Smooth muscle cell (in vitro differentiated cells): ENCODE measurements at regions not wholly inside any gene's neighbourhood (a gene's known extent, or its start where the extent isn't known, plus 50 kb on each side); places are given as distances from the start of the nearest gene placed in this dataset.

Source experiments
- DNase-seq: peaks from one replicate; lab custom pipeline; 2025; ENCODE audit not compliant: unreplicated experiment; lab: John Stamatoyannopoulos, UW
- H2AFZ ChIP-seq: fragments of 200-600 bp; sonication (generic); 2 replicates; pipeline ENCODE4 v1.6.0; 2016; ENCODE audit warnings: antibody characterized with exemption, low read depth, mild to moderate bottlenecking
- H3F3A ChIP-seq: fragments of 200-600 bp; sonication (generic); 2 replicates; pipeline ENCODE4 v1.6.0; 2017; ENCODE audit warnings: antibody characterized with exemption, low read depth
- H3K27ac ChIP-seq: fragments of 200-600 bp; sonication (generic); 2 replicates; pipeline ENCODE4 v1.5.1; 2016; ENCODE audit warnings: low read depth, mild to moderate bottlenecking
- H3K27me3 ChIP-seq: fragments of 200-600 bp; sonication (generic); 2 replicates; pipeline ENCODE4 v1.6.1; 2016; ENCODE audit warnings: low read depth, mild to moderate bottlenecking
- H3K36me3 ChIP-seq: fragments of 200-600 bp; sonication (generic); 2 replicates; pipeline ENCODE4 v1.5.1; 2016; ENCODE audit warnings: low read depth
- H3K4me1 ChIP-seq: fragments of 200-600 bp; sonication (generic); 2 replicates; pipeline ENCODE4 v1.5.1; 2016; ENCODE audit warnings: low read depth
- H3K4me2 ChIP-seq: fragments of 200-600 bp; sonication (generic); 2 replicates; pipeline ENCODE4 v1.6.0; 2016; ENCODE audit warnings: mild to moderate bottlenecking
- H3K4me3 ChIP-seq: fragments of 200-600 bp; sonication (generic); 2 replicates; pipeline ENCODE4 v1.5.1; 2016; ENCODE audit warnings: mild to moderate bottlenecking
- H3K79me2 ChIP-seq: fragments of 200-600 bp; sonication (generic); 2 replicates; pipeline ENCODE4 v1.6.0; 2016; ENCODE audit warnings: low read depth, mild to moderate bottlenecking
- H3K9ac ChIP-seq: fragments of 200-600 bp; sonication (generic); 2 replicates; pipeline ENCODE4 v1.6.0; 2016; ENCODE audit warnings: low read depth
- H3K9me3 ChIP-seq: fragments of 200-600 bp; sonication (generic); replicated peaks from 2 replicates; pipeline ENCODE4 v1.5.1; 2016; ENCODE audit warnings: low read depth
- H4K20me1 ChIP-seq: fragments of 200-600 bp; sonication (generic); 2 replicates; pipeline ENCODE4 v1.6.0; 2016; ENCODE audit warnings: low read depth
- CTCF ChIP-seq: fragments of 200-600 bp; sonication (generic); IDR thresholded peaks from 2 replicates; pipeline ENCODE4 v1.5.1; 2017; ENCODE audit warnings: borderline replicate concordance, mild to moderate bottlenecking, antibody characterized with exemption; ENCODE audit not compliant: insufficient read depth, poor library complexity, severe bottlenecking
- WGBS: methylation state at CpG from one replicate; pipeline ENCODE4 v1.1.7; 2016; ENCODE audit warnings: low lambda C conversion rate; 5-methylcytosine and 5-hydroxymethylcytosine counted together

DNA sequence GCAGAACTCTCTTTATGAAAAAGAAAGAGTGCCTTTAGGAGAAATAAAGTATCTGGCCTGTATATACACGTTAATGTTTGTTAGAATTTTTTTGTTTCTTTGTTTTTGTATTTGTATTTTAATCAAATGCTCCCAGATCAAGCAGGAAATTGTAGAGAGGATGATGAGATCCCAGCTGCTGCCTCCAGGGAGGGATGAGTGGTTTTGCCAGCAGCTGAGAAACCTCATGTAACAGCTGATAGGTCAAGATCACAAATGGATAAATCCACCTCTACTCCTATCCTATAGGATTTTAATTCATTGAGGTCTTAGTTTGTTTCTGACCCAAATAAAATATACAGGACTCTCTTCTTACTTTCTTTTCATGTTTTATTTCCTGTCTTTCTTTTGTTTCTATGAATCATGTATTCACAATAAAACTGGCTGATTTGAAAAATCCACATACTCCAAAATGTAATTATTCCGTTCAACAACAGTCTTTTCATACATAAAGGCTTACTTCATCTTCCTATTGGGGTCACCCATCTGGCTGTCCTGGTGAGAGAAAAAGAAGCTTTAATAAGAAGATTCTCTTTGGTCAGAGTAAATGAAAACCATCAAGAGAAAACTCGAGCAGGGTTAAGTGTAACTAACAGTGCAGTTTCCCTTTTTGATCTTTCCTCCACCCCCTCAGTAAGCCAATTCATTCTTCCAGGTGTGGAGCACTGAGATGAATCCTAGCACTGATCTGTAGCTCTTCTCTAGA, 129.3 kb upstream of the PLPPR5 start:
- H3K36me3 ChIP-seq = no peaks in the 10 kb centered on the region
- H3K9me3 ChIP-seq = no peaks in the 10 kb centered on the region
- no peak for DNase-seq
- no peak overlapping the region for H3K4me2 ChIP-seq
- H3K27ac ChIP-seq = no peak overlapping the region
- no peaks in the 10 kb centered on the region for H4K20me1 ChIP-seq
- H3K4me3 ChIP-seq = no peak overlapping the region
- 80% methylated on average over 3 of the region's 3 CpGs for WGBS
- no peaks in the 10 kb centered on the region for H3K27me3 ChIP-seq
- H3F3A ChIP-seq = no peaks in the 10 kb centered on the region
- no peaks in the 10 kb centered on the region for H3K4me1 ChIP-seq
- TF ChIP-seq CTCF = no peak
- no peak overlapping the region for H3K9ac ChIP-seq
- H2AFZ ChIP-seq = no peak overlapping the region
- H3K79me2 ChIP-seq = no peaks in the 10 kb centered on the region

DNA sequence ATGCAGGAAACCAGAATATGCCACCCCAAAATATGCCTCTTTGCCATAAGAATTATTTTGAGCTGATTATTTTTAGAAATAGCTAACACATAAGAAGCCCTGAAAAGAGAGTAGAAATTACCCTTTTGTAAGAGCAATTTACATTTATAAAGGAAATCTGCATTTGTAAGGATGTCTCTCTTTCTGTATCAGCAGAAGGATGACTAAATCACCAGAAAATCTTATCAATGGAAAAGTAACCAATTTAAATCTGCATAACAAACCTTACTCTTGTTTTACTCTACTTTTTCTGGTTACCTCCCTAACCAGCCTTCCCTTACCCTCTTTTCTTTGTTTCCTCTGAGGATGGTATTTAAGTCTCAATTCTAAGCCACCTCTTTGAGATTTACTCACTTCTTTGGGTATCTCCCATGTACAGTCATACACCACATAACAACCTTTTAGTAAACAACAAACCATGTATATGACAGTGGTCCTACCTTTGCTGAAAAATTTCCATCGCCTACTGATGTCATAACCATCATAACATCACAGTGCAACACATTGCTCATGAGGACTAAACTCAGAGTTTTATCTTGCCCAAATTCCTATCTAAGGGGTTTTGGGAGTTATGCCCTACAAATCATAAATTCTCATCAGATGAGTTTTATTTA, 126.6 kb upstream of the PLPPR4 start:
- no peak for DNase-seq
- Histone ChIP-seq H3K4me2 (no peak overlapping the region), H3K36me3 (no peaks in the 10 kb centered on the region), H3K27ac (no peak overlapping the region), H3K9ac (no peak overlapping the region), H3K27me3 (no peaks in the 10 kb centered on the region), H3K4me3 (no peak overlapping the region), H2AFZ (no peak overlapping the region), H3K9me3 (no peaks in the 10 kb centered on the region), H3K79me2 (no peaks in the 10 kb centered on the region), H3F3A (no peaks in the 10 kb centered on the region), H4K20me1 (no peaks in the 10 kb centered on the region), H3K4me1 (no peaks in the 10 kb centered on the region)
- TF ChIP-seq CTCF = no peak
- WGBS = 100% methylated on average over 1 of the region's 1 CpG

DNA sequence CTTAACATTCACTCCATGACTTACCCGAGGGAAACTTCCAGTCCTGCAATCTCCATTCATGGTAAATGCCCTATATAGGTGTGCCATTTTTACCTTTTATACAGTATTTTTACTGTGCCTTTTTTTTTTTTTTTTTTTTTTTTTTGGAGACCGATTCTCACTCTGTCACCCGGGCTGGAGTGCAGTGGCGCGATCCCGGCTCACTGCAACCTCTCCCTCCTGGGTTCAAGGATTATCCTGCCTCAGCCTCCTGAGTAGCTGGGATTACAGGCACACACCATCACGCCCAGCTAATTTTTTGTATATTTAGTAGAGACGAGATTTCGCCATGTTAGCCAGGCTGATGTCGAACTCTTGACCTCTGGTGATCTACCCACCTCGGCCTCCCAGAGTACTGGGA, 124.4 kb upstream of the PLPPR4 start:
- Histone ChIP-seq H3K27me3 (no peaks in the 10 kb centered on the region), H3F3A (no peaks in the 10 kb centered on the region), H3K4me3 (no peak overlapping the region), H3K27ac (no peak overlapping the region), H2AFZ (no peak overlapping the region), H3K9ac (no peak overlapping the region), H3K4me1 (no peaks in the 10 kb centered on the region), H4K20me1 (no peaks in the 10 kb centered on the region), H3K9me3 (no peaks in the 10 kb centered on the region), H3K4me2 (no peak overlapping the region), H3K79me2 (no peaks in the 10 kb centered on the region), H3K36me3 (no peaks in the 10 kb centered on the region)
- no peak for DNase-seq
- no peak for TF ChIP-seq CTCF
- WGBS = 90% methylated on average over 11 of the region's 11 CpGs
